Activated CD4-positive, alpha-beta T cell treated with anti-CD3 and anti-CD28 coated beads, Interleukin-2, amount 50 U/mL, for 24 hours (primary cell): ENCODE measurements at regions not wholly inside any gene's neighbourhood (a gene's known extent, or its start where the extent isn't known, plus 50 kb on each side); places are given as distances from the start of the nearest gene placed in this dataset.

ENCODE experiments used
- DNase-seq, 2 donors: peaks; one replicate each; pipeline ENCODE4 v3.0.0-alpha.2; 2020; ENCODE audit warnings: low read depth in 1 of 2, low spot score in 1 of 2

DNA sequence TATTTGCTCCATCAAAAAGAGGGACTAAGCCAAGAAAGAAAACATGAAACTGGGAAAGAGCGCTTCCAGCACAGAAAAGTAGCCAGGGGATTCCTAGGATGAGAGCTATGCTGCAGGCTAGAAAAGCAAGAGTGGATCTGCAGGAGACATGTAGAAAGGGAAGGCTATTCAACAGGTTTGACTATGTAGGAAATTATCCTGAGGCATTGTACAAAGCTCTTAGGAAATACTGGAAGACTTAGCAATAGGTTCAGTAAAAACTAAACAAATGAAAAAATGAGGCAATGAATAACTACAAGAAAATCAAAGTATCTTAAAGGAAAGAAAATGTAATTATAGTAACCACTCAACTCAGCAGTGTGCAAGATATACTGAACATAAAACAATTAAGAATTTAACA, 178.7 kb upstream of the FOXN2 start:
- no peak for DNase-seq

- no peak for DNase-seq
These were observed 176.7 kb upstream of the FOXN2 start for GRCh38 chr2:48137829-48138228.

GRCh38 chr2:48138898-48139297, 175.6 kb upstream of the FOXN2 start:
- DNase-seq = no peak

DNA sequence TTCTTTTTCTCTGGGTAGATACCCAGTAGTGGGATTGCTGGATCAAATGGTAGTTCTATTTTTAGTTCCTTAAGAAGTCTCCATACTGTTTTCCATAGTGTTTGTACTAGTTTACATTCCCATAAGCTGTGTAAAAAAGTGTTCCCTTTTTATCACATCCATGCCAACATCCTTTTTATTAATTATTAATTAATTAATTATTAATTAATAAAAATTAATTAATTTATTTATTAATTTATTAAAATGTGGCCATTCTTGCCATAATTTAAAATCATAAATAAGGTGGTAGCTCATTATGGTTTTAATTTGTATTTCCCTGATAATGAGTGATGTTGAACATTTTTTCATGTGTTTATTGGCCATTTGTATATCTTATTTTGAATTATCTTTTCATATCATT, 173.9 kb upstream of the FOXN2 start:
- no peak for DNase-seq

DNA sequence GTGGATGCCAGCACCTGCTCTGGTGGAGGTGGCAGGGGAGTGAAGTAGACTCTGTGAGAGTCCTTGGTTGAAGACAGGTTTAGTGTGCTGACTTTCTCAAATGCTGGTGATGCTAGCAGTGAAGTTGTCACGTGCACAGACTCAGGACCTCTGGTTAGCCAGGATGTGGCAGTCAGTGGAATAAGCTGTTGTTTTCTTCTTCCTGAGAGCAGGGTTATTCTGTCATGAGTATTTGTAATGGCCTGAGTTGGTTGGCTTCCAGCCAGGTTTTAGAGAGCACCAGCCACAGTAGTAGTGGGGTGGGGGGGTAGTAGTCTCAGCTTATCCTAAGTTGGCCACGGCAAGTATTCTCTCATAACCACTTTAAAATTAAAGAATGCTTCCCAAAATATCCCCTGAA, 169.7 kb upstream of the FOXN2 start:
- no peak for DNase-seq

DNA sequence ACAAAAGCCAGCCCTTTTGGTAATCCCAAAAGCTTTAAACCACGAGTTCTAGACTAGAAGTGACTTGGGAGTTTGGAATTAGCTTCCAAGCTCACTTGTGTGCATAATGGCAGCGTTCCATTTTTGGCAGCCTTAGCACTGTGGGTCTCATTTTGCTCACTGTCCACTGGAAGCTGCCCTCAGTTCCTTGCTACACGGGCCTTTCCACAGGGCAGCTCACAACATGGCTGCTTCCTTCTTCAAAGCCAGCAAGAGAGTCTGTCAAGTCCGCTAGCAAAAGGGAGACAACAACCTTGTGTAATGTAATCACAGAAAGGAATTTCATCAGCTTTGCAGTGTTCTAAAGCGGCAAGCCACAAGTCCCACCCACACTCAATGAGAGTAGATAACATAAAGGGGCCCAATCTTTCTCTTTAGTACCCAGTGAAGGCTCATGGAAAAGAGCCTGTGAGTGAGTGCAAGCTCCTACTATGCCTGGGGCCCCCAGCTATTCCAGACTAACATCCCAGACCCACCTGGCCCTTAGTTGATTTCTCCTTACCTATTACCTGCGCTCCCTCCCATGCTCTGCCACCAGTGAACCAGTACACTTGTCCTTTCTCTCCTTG, 168.5 kb upstream of the FOXN2 start:
- no peak for DNase-seq

GRCh38 chr2:48146552-48146951, 167.9 kb upstream of the FOXN2 start:
- no peak for DNase-seq

DNA sequence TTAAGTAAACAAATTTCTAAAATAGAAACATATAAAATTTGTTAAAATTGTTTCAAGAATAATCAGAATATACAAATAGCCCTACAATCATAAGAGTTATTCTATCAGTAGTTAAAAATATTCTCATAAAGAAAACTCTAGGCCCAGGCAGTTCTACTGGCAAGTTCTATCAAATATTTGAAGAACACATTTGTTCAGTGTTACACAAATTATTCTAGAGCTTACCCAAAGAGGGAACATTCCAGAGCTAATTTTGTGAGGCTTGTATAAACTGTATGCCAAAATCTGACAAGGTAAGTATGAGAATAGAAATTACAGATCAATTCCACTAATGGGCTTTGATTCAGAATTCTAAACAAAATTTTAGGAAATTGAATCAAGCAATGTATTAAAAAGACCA, 166.8 kb upstream of the FOXN2 start:
- DNase-seq = no peak

DNA sequence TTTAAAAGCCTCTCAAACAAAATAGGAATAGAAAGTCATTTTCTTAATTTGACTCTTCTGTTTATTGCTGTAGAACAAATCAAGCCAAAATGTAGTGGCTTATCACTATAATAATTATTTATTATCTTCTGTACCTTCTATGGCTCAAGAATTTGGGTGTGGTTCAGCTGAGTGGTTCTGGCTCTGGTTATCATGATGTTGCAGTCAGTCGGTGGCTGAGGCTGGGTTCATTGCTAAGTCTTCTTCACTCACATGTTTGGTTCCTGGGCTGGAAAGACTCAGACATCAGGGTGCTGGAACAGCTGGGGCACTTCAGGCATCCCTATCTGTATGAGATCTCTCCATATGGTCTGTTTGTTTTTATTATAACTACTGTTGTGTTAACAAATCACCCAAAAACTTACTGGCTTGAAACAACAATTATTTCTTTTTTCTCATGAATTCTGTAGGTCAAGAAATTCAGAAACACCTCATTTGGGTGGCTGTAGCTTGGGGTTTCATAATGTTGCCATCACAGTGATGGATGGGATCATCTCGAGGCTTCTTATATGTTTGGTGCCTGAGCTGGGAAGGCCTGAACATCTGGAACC, 165.5 kb upstream of the FOXN2 start:
- no peak for DNase-seq

DNA sequence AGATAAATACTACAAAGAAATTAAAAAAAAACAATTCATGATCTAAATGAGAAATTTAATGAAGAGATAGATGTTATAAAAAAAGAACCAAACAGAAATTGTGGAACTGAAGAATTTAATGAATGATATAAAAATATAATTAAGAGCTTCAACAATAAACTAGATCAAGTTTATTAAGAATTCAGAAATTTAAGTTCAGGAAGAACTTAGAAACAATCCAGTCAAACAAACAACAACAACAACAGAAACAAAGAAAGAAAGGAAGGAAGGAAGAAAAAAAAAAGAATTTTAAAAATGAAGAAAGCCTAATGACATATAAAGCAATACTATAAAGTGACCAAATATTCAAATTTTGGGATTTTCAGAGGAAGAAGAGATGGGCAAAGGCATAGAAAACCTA, 157.3 kb upstream of the FOXN2 start:
- DNase-seq = no peak

DNA sequence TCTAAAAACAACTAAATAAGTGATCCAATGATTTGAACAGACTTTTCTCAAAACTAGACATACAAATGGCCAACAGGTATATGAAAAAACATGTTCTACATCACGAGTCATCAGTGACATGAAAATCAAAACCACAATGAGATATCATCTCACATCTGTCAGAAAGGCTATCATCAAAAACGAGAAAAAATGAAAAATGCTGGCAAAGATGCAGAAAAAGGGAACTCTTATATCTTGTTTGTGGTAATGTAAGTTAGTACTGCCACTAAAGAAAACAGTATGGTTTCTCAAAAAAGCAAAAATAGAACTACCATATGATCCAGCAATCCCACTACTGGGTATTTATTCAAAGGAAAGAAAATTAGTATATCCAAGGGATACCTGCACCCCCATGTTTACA, 152.9 kb upstream of the FOXN2 start:
- no peak for DNase-seq

GRCh38 chr2:48162742-48163141, 151.7 kb upstream of the FOXN2 start:
- DNase-seq = no peak

DNA sequence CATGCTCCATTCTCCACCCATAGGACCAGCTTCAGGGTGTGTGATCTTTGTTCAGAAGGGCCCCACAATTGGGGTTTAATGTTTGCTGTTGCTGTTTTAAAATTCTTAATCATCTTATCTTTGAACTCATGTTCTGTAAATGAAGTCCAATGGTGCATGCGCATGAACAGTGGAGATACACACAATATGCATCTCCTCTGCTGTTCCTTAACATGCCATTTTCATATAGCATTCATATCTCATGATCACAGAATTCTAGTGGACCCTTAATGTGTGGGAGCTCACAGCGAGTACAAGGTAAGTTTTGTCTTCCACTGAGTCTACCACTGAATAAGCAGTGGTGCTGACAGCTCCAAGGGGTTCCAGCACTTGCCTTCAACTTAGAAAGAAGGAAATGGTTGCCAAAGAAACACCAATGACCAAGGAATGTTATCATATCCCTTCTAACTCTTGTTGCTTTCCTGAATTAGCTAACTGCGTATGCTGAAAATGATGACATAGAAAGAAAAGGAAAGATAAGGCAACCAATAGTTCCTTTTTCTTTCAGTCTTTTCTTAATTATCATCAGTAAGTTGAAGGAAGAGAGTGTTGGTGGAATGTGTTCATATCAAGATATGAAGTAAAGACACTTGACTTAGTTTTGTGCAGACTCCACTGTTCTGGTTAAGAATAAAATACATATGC, 149.3 kb upstream of the FOXN2 start:
- DNase-seq = no peak

GRCh38 chr2:48169141-48169592, 145.3 kb upstream of the FOXN2 start:
- no peak for DNase-seq

- no peak for DNase-seq
These were observed 144.2 kb upstream of the FOXN2 start for GRCh38 chr2:48170281-48170680.

GRCh38 chr2:48173141-48173540, 141.3 kb upstream of the FOXN2 start:
- no peak for DNase-seq

- no peak for DNase-seq
These were observed 140.0 kb upstream of the FOXN2 start for GRCh38 chr2:48174503-48174902.

DNA sequence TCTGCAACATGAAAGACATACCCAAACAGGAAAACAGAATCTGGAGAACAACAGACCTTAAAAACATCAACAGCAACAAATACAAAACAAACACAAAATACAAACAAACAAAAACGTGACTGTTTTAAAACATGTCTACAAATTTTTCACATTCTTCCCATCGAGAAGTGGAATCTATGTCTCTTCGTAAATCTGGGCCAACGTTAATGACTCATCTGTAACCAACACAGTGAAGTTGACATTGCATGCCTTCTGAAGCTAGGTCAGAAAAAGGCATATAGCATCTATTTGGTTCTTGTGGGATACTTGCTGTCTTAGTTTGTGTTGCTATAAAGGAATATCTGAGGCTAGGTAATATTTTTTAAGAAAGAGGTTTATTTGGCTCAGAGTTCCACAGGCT, 139.2 kb upstream of the FOXN2 start:
- DNase-seq = no peak

DNA sequence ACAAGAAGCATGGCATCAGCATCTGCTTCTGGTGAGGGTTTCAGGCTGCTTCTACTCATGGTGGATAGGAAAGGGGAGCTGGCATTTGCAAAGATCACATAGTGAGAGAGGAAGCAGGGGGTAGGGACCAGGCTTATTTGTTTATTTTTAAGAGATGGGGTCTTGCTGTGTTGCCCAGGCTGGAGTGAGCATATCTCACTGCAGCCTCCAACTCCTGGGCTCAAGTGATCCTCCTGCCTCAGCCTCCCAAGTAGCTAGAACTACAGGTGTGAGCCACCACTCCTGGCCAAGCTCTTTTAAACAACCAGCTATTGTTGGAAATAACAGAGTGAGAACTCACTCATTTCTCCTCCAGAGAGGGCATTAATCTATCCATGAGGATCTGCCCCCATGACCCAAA, 138.8 kb upstream of the FOXN2 start:
- no peak for DNase-seq

- no peak for DNase-seq
These were observed 137.6 kb upstream of the FOXN2 start for GRCh38 chr2:48176876-48177275.

GRCh38 chr2:48178611-48179010, 135.9 kb upstream of the FOXN2 start:
- no peak for DNase-seq

- no peak for DNase-seq
These were observed 133.9 kb upstream of the FOXN2 start for GRCh38 chr2:48180557-48180956.

DNA sequence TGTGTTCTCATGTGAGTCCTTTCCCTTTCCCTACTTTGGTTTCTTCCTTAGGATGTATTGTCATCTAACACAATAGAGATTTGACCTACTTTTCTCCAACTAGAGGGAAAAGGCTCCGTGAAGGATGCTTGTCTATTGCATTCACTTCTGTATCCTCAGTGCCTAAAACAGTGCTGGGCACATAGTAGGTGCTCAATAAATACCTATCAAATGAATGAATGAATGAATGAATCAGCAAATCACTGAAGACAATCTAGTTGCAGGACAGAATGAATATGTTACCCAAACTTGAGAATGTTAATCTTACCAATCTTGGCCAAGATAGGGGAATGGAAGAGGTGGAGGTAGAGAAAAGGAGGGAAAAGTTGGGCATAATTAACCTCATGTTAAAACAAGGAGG, 131.2 kb upstream of the FOXN2 start:
- DNase-seq = no peak
